ENCODE measurements at regions not wholly inside any gene's neighbourhood (a gene's known extent, or its start where the extent isn't known, plus 50 kb on each side); places are given as distances from the start of the nearest gene placed in this dataset.

DNA sequence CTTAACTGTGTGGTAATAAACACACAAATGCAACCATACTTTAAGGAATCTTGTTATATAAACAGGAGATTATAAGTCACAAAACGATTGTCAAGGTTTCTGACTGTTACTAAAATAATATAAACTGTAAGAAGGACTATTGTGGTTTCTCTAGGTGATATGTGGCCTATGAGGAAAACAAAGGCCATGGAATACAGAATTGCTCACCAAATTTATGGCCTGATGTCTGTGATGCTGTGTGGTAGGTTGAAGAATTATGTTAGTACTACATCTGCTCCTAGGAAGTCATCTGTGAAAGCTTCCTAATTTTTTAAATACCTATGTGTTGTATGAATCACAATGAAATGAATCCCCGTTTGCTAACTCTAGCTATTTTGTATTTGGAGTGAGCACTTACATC is 875.4 kb upstream of the MAP3K7 start:
- Histone ChIP-seq H3K27me3 (no peaks in the 10 kb centered on the region), H3K4me1 (no peaks in the 10 kb centered on the region), H3K36me3 (no peaks in the 10 kb centered on the region), H3K9me3 (no peaks in the 10 kb centered on the region), H3K27ac (no peak overlapping the region), H3K4me3 (replicated peaks in 1 of 3) (no peak overlapping the region)
- DNase-seq = no peak
- intact Hi-C loops (cut with DNase I) = no loop called here
- 57 to 62% methylated on average over 2 of the region's 2 CpGs for WGBS, 2 donors
- no peak for TF ChIP-seq CTCF (IDR thresholded peaks at IDR 0.05)
- TF ChIP-seq POLR2A (IDR thresholded peaks at IDR 0.05) = no peak

GRCh38 chr6:91453224-91453878 is 866.5 kb upstream of the MAP3K7 start:
- DNase-seq = no peak
- H3K4me3 ChIP-seq (replicated peaks in 1 of 3) = no peak overlapping the region
- intact Hi-C loops (cut with DNase I) = no loop called here
- no peaks in the 10 kb centered on the region for H3K27me3 ChIP-seq
- H3K36me3 ChIP-seq = no peaks in the 10 kb centered on the region
- 90 to 92% methylated on average over 2 of the region's 2 CpGs for WGBS, 2 donors
- H3K9me3 ChIP-seq = no peaks in the 10 kb centered on the region
- no peak overlapping the region for H3K27ac ChIP-seq
- peaks cover 0 to 4% of the 10 kb centered on the region in 2 donors for H3K4me1 ChIP-seq
- TF ChIP-seq CTCF (IDR thresholded peaks at IDR 0.05) = no peak
- TF ChIP-seq POLR2A (IDR thresholded peaks at IDR 0.05) = no peak

DNA sequence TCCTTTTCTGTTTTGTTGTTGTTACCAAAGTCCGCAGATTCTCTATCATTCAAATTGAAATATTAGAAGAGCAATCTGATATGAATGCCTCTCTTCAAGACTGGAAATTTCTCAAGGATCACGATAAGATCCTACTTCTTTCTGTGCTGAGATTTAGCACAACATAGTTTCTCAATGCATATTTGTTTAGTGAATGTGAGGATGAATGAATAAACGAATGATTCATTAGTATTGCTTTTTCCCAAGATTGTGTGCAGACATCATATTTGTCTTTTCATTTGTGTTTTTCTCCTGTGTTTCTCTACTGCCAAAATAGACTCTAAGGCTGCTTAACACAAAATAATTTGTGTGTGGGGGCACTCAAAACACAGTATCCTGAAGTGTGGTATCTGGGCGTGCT is 862.7 kb upstream of the MAP3K7 start:
- Histone ChIP-seq H3K4me3 (replicated peaks in 1 of 3) (no peak overlapping the region), H3K27me3 (no peaks in the 10 kb centered on the region), H3K27ac (no peak overlapping the region), H3K4me1 (peaks cover 4 to 5% of the 10 kb centered on the region in 2 donors), H3K36me3 (no peaks in the 10 kb centered on the region), H3K9me3 (no peaks in the 10 kb centered on the region)
- WGBS, 2 donors = 92 to 94% methylated on average over 4 of the region's 4 CpGs
- no peak for DNase-seq
- TF ChIP-seq POLR2A (IDR thresholded peaks at IDR 0.05) (no peak), CTCF (IDR thresholded peaks at IDR 0.05) (no peak)
- intact Hi-C loops (cut with DNase I) = no loop called here

- TF ChIP-seq POLR2A (IDR thresholded peaks at IDR 0.05) (no peak), CTCF (IDR thresholded peaks at IDR 0.05) (no peak)
- Histone ChIP-seq H3K27me3 (no peaks in the 10 kb centered on the region), H3K36me3 (no peaks in the 10 kb centered on the region), H3K9me3 (no peaks in the 10 kb centered on the region), H3K27ac (peak overlapping the region in 1 of 3 donors; percentile 2), H3K4me3 (replicated peaks in 1 of 3) (no peak overlapping the region), H3K4me1 (peaks cover 4 to 5% of the 10 kb centered on the region in 2 donors)
- no peak for DNase-seq
- intact Hi-C loops (cut with DNase I) = no loop called here
- WGBS, 2 donors = 67 to 74% methylated on average over 3 of the region's 3 CpGs
Measured at GRCh38 chr6:91447530-91448254, 860.8 kb upstream of the MAP3K7 start.

GRCh38 chr6:91447081-91447480 is 860.2 kb upstream of the MAP3K7 start:
- intact Hi-C loops (cut with DNase I) = no loop called here
- Histone ChIP-seq H3K27me3 (no peaks in the 10 kb centered on the region), H3K4me1 (peaks cover 4 to 5% of the 10 kb centered on the region in 2 donors), H3K9me3 (no peaks in the 10 kb centered on the region), H3K36me3 (no peaks in the 10 kb centered on the region), H3K27ac (peak overlapping the region in 1 of 3 donors; percentile 2), H3K4me3 (replicated peaks in 1 of 3) (no peak overlapping the region)
- WGBS, 2 donors = 17 to 26% methylated on average over 2 of the region's 2 CpGs
- DNase-seq = no peak
- TF ChIP-seq CTCF (IDR thresholded peaks at IDR 0.05) (no peak), POLR2A (IDR thresholded peaks at IDR 0.05) (no peak)

Data from thyroid gland (tissue), 4 donors.